ENCODE measurements at regions not wholly inside any gene's neighbourhood (a gene's known extent, or its start where the extent isn't known, plus 50 kb on each side); places are given as distances from the start of the nearest gene placed in this dataset.
"Not testable (repeated sequence)": the region's sequence is repeated elsewhere in the genome, so short reads cannot be mapped to it uniquely, and the experiment has no call there.

DNA sequence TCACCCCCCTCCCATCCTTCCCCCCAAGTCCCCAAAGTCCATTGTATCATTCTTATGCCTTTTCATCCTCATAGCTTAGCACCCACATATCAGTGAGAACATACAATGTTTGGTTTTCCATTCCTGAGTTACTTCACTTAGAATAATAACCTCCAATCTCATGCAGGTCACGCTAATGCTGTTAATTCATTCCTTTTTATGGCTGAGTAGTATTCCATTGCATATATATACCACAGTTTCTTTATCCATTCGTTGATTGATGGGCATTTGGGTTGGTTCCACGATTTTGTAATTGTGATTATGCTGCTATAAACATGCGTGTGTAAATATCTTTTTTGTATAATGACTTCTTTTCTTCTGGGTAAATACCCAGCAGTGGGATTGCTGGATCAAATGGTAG lies 621.9 kb upstream of the NRP1 start:
- DNase-seq (ENCODE audit: low read depth in 3 of 3): not testable (repeated sequence)

- no peak for DNase-seq (ENCODE audit: low read depth in 3 of 3)
These were observed 621.2 kb upstream of the NRP1 start for GRCh38 chr10:33955676-33956075.

DNA sequence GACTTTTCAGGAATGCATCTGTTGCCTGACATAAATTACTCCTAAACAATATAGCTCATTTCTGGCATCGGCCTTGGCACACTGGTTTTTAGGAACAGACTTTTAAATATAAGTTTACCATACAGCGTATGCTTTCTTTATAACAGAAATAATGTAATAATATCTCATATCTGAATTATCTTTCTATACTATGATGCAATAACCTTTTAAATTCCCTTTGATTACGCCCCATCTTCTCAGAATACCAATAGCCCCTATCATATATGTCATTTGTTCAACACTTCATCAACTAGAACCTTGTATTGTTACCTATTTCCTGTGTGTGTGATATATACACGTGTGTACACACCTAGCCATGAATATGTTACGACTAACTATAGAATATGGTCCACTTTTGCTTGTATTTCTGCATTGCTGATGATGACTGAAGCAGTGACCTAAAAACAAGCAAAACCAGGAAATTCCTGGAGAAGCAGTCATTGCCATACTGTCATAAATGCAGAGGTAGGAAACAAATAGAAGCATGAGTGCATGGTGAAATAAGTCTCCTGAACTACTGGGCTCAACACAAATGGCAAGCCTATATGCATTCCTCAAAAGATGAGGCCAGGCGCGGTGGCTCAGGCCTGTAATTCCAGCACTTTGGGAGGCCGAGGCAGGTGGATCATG lies 618.4 kb upstream of the NRP1 start:
- DNase-seq (ENCODE audit: low read depth in 3 of 3): no peak

- no peak for DNase-seq (ENCODE audit: low read depth in 3 of 3)
These were observed 615.7 kb upstream of the NRP1 start for GRCh38 chr10:33950206-33950605.

- DNase-seq (ENCODE audit: low read depth in 3 of 3): no peak
These were observed 613.1 kb upstream of the NRP1 start for GRCh38 chr10:33947544-33947943.

DNA sequence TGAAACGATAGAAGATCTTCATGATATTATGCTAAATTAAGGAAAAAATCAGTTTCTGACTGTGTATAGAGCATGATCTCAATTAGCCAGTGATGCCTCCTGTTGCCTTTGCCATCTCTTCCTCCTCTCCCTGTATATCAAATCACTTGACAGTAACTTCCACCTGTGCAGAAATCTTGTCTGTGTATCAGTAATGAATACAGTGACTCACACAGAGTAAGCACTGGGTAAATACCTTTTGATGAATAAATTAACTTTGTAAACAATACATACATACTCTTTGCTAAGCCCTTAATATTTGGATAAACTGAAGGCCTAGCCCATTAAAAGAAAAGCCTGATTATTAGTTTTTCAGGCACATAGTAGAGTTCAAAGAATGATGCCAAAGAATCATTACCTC lies 610.6 kb upstream of the NRP1 start:
- DNase-seq (ENCODE audit: low read depth in 3 of 3): no peak

- no peak for DNase-seq (ENCODE audit: low read depth in 3 of 3)
These were observed 608.0 kb upstream of the NRP1 start for GRCh38 chr10:33942508-33942907.

DNA sequence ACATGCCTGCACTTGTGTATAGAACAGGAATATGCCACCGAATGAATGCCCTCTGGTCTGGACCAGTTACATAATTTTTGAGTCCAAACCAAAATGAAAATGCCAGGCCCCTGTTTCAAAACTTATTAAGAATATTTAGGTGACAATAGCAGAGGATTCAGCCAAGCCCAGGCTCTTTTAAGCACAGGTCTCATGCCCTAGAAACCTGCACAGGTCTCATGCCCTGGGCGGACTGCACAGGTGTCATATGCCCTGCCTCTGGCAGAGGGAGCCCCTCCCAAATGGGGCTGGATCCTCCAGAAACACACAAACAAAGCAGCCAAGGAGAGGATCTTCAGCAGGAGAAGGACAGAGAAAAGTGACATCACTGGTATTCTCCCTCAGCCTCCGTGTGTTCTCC lies 605.4 kb upstream of the NRP1 start:
- DNase-seq (ENCODE audit: low read depth in 3 of 3): no peak

GRCh38 chr10:33939410-33939809 lies 604.9 kb upstream of the NRP1 start:
- no peak for DNase-seq (ENCODE audit: low read depth in 3 of 3)

GRCh38 chr10:33938001-33938400 lies 603.5 kb upstream of the NRP1 start:
- no peak for DNase-seq (ENCODE audit: low read depth in 3 of 3)

DNA sequence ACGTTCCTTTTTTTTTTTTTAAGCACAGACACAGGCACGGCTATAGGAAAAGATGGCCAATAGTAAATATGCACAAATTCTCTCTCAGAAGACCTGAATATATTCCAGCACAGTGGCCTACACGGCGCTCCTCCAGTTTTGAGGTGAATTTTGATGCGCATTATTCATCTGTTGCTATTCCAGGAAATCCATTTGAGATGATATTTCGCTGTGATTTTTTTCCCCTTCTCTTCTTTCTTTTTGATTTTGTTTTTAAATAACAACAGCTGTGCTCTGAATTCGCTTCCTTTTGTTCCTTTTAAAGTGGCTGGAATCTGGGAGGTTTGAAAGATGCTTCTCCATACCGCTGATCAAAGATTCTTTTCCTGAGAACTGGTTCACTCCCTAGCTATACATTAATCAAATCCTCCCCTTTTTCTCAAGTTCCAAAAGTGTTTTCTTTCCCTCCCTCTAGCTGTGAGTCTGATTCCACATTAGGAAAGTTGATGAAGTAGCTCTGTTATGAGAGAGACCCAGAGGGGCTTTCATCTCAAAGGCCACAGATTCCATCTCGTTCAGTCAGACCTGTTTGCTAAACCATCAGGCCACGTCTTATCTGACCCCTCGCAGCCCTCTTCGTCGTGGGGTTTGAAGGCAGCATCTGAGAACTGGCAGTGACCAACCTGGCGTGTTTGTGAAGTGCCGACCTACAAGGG lies 602.7 kb upstream of the NRP1 start:
- no peak for DNase-seq (ENCODE audit: low read depth in 3 of 3)

- no peak for DNase-seq (ENCODE audit: low read depth in 3 of 3)
These were observed 600.9 kb upstream of the NRP1 start for GRCh38 chr10:33935350-33935749.

GRCh38 chr10:33930079-33930478 lies 595.6 kb upstream of the NRP1 start:
- DNase-seq (ENCODE audit: low read depth in 3 of 3): no peak

GRCh38 chr10:33927347-33927746 lies 592.9 kb upstream of the NRP1 start:
- DNase-seq (ENCODE audit: low read depth in 3 of 3): no peak

- DNase-seq (ENCODE audit: low read depth in 3 of 3): no peak
These were observed 587.6 kb upstream of the NRP1 start for GRCh38 chr10:33921970-33922605.

GRCh38 chr10:33920351-33920750 lies 585.9 kb upstream of the NRP1 start:
- no peak for DNase-seq (ENCODE audit: low read depth in 3 of 3)

- DNase-seq (ENCODE audit: low read depth in 3 of 3): no peak
These were observed 584.8 kb upstream of the NRP1 start for GRCh38 chr10:33919244-33919643.

- DNase-seq (ENCODE audit: low read depth in 3 of 3): no peak
These were observed 582.8 kb upstream of the NRP1 start for GRCh38 chr10:33917069-33917780.

DNA sequence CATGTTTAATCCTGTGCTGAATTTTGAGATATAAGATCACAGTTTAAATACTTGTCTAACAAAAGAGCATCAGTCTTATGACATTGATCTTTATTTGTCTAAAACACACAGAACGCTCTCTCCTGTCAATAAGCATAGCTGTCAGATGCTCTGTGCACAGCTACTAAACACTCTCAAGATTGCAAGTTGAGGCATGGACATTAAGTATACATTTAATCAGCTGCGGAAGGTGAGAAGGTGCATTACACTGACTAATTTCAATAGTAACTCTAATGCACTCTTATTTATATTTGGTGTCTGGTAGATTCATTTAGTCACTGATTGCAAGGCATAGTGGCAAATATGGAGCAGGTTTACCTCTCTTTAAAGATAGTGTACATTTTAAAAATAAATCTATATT lies 580.3 kb upstream of the NRP1 start:
- DNase-seq (ENCODE audit: low read depth in 3 of 3): no peak

DNA sequence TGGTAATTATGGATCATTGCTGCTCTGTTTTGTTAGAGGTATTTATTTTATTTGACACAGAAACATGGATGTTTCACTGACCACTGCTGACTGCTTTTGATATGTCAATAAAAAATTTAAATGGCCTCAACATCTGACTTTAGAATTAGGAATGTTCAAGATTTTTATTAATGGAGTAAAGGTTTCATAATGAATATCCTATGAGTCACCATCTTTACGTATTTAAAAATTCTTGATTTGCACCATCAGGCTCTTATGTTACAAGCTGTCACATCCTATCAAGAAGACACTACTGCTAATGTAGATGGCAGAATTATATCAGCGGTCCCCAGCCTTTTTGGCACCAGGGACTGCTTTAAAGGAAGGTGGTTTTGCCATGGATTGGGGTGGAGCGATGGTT lies 578.7 kb upstream of the NRP1 start:
- DNase-seq (ENCODE audit: low read depth in 3 of 3): no peak

DNA sequence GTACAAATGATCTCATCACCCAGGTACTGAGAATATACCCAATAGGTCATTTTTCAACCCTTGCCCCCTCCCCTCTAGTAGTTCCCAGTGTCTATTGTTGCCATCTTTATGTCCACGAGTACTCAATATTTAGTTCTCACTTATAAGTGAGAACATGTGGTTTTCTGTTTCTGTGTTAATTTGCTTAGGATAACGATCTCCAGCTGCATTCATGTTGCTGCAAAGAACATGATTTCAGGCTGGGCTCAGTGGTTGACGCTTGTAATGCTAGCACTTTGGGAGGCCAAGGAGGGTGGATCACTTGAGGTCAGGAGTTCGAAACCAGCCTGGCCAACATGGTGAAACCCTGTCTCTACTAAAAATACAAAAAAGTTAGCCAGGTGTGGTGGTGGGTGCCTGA lies 575.0 kb upstream of the NRP1 start:
- DNase-seq (ENCODE audit: low read depth in 3 of 3): not testable (repeated sequence)

DNA sequence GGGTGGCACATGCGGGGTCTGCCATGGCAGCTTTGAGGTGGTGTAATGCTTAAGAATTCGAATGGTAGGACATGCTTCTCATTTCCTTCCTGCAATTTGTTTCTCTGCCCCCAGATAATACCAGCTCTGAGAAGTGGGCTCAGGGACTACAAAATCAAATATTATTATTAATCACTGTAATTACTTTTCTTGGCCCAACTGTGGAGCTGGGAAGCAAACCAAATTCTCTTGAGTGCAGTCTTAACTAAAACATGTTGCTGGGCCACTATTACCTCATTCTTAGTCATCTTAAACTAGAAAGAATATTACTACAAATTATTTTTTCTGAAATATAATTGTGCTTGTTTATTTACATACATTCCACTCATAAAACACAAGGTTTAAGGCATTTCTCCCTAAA lies 566.7 kb upstream of the NRP1 start:
- no peak for DNase-seq (ENCODE audit: low read depth in 3 of 3)

- no peak for DNase-seq (ENCODE audit: low read depth in 3 of 3)
These were observed 566.1 kb upstream of the NRP1 start for GRCh38 chr10:33900596-33900995.

All from stimulated activated CD4-positive, alpha-beta T cell treated with anti-CD3 and anti-CD28 coated beads, TNF-alpha, amount 100 ng/mL, for 48 hours (primary cell).